NCI-H1930 (cell line): ENCODE measurements at regions not wholly inside any gene's neighbourhood (a gene's known extent, or its start where the extent isn't known, plus 50 kb on each side); places are given as distances from the start of the nearest gene placed in this dataset.
"Not testable (repeated sequence)": the region's sequence is repeated elsewhere in the genome, so short reads cannot be mapped to it uniquely, and the experiment has no call there.

Experiments used
- DNase-seq, 2 experiments: peaks; one replicate each; lab custom pipeline; 2025; lab: John Stamatoyannopoulos, UW

- DNase-seq: no peak
Observed at GRCh38 chr6:134555672-134556071, 237.8 kb upstream of the SGK1 start.

GRCh38 chr6:134553936-134554335, 236.0 kb upstream of the SGK1 start:
- DNase-seq: no peak

- no peak for DNase-seq
Observed at GRCh38 chr6:134551245-134551960, 233.5 kb upstream of the SGK1 start.

- no peak for DNase-seq
Observed at GRCh38 chr6:134550604-134551003, 232.7 kb upstream of the SGK1 start.

GRCh38 chr6:134549854-134550253, 231.9 kb upstream of the SGK1 start:
- DNase-seq: no peak

GRCh38 chr6:134546962-134547645, 229.2 kb upstream of the SGK1 start:
- DNase-seq: no peak

- no peak for DNase-seq
Observed at GRCh38 chr6:134544737-134545136, 226.8 kb upstream of the SGK1 start.

GRCh38 chr6:134543128-134543527, 225.2 kb upstream of the SGK1 start:
- DNase-seq: no peak

- DNase-seq: no peak
Observed at GRCh38 chr6:134541001-134541400, 223.1 kb upstream of the SGK1 start.

- DNase-seq: no peak
Observed at GRCh38 chr6:134539865-134540323, 222.0 kb upstream of the SGK1 start.

GRCh38 chr6:134537765-134538164, 219.9 kb upstream of the SGK1 start:
- DNase-seq: not testable (repeated sequence)

- no peak for DNase-seq
Observed at GRCh38 chr6:134537146-134537555, 219.2 kb upstream of the SGK1 start.

GRCh38 chr6:134535831-134536230, 217.9 kb upstream of the SGK1 start:
- DNase-seq: no peak

GRCh38 chr6:134534708-134535149, 216.8 kb upstream of the SGK1 start:
- DNase-seq: no peak

- no peak for DNase-seq
Observed at GRCh38 chr6:134533991-134534390, 216.1 kb upstream of the SGK1 start.

GRCh38 chr6:134532694-134533624, 215.0 kb upstream of the SGK1 start:
- DNase-seq: no peak

- DNase-seq: no peak
Observed at GRCh38 chr6:134531611-134532010, 213.7 kb upstream of the SGK1 start.

- DNase-seq: no peak
Observed at GRCh38 chr6:134531188-134531551, 213.3 kb upstream of the SGK1 start.

- DNase-seq: no peak
Observed at GRCh38 chr6:134529921-134530320, 212.0 kb upstream of the SGK1 start.

GRCh38 chr6:134529305-134529704, 211.4 kb upstream of the SGK1 start:
- no peak for DNase-seq

- no peak for DNase-seq
Observed at GRCh38 chr6:134527108-134527787, 209.3 kb upstream of the SGK1 start.
